ENCODE measurements at regions not wholly inside any gene's neighbourhood (a gene's known extent, or its start where the extent isn't known, plus 50 kb on each side); places are given as distances from the start of the nearest gene placed in this dataset.

DNA sequence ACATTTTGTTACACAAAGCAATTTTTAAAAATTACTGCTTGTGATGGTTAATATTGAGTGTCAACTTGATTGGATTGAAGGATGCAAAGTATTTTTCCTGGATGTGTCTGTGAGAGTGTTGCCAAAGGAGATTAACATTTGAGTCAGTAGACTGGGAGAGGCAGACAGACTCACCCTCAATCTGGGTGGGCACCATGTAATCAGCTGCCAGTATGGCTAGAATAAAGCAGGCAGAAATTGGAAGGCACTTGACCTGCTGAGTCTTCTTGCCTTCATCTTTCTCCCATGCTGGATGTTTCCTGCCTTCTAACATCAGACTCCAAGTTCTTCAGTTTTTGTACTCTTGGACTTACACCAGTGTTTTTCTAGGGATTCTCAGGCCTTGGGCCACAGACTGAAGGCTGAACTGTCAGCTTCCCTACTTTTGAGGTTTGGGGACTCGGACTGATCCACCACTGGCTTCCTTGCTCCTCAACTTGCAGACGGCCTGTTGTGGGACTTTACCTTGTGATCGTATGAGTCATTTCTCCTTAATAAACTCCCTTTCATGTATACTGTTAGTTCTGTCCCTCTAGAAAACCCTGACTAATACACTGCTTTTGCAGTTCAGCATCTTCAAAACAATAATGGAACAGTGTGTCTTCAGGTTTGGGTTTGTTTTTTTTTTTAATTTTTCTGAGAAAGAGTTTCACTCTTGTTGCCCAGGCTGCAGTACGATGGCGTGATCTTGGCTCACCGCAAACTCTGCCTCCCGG, 244.1 kb upstream of the SEMA3C start:
- TF ChIP-seq, protein P1, sequence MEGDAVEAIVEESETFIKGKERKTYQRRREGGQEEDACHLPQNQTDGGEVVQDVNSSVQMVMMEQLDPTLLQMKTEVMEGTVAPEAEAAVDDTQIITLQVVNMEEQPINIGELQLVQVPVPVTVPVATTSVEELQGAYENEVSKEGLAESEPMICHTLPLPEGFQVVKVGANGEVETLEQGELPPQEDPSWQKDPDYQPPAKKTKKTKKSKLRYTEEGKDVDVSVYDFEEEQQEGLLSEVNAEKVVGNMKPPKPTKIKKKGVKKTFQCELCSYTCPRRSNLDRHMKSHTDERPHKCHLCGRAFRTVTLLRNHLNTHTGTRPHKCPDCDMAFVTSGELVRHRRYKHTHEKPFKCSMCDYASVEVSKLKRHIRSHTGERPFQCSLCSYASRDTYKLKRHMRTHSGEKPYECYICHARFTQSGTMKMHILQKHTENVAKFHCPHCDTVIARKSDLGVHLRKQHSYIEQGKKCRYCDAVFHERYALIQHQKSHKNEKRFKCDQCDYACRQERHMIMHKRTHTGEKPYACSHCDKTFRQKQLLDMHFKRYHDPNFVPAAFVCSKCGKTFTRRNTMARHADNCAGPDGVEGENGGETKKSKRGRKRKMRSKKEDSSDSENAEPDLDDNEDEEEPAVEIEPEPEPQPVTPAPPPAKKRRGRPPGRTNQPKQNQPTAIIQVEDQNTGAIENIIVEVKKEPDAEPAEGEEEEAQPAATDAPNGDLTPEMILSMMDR (conservative IDR thresholded peaks at IDR 0.05; ENCODE audit: low read depth, low read length): no peak
- TF ChIP-seq EZH2 (IDR thresholded peaks at IDR 0.05; ENCODE audit: low read length, unreplicated experiment) (no peak), EZH2phosphoT487 (IDR thresholded peaks at IDR 0.05; ENCODE audit: borderline replicate concordance, low read length) (no peak)
